ENCODE measurements at regions not wholly inside any gene's neighbourhood (a gene's known extent, or its start where the extent isn't known, plus 50 kb on each side); places are given as distances from the start of the nearest gene placed in this dataset.

- Histone ChIP-seq H3K79me2 (ENCODE audit: control insufficient read depth, insufficient read depth, low read length) (no peaks in the 10 kb centered on the region), H3K4me3 (replicated peaks in 1 of 4; ENCODE audit: control extremely low read depth in 1 of 4, insufficient read depth in 1 of 4, low read depth in 3 of 4, low read length in 4 of 4) (no peak overlapping the region), H3K27ac (ENCODE audit: insufficient read depth, low read length) (no peak overlapping the region), H3K4me1 (ENCODE audit: control insufficient read depth, extremely low read depth, insufficient read depth, low read length) (no peaks in the 10 kb centered on the region), H3K9me3 (ENCODE audit: control insufficient read depth, insufficient read depth, low read depth, low read length) (no peaks in the 10 kb centered on the region), H2AFZ (ENCODE audit: low read length) (no peak overlapping the region), H3K9ac (ENCODE audit: insufficient read depth, low read length) (no peak overlapping the region), H3K27me3 (ENCODE audit: control insufficient read depth, insufficient read depth, low read length) (no peaks in the 10 kb centered on the region), H3K36me3 (ENCODE audit: control insufficient read depth, insufficient read depth, low read length) (no peaks in the 10 kb centered on the region), H4K20me1 (ENCODE audit: control insufficient read depth, extremely low read depth, insufficient read depth, low read length) (no peaks in the 10 kb centered on the region), H3K4me2 (ENCODE audit: extremely low read depth, insufficient read depth, low read length) (no peak overlapping the region)
- no peak for DNase-seq (ENCODE audit: low read depth in 2 of 2)
- no peak for TF ChIP-seq EZH2 (IDR thresholded peaks at IDR 0.05; ENCODE audit: low read length, missing control alignments)
- TF ChIP-seq CTCF (conservative IDR thresholded peaks at IDR 0.05 in 1 of 2, IDR thresholded peaks at IDR 0.05 in 1 of 2; ENCODE audit: low read depth in 1 of 2, low read length in 2 of 2), result no peak
These were observed 750.2 kb downstream of the TMEM121 start for GRCh38 chr14:106276326-106277267.

GRCh38 chr14:106277503-106277902 lies 751.1 kb downstream of the TMEM121 start:
- Histone ChIP-seq H4K20me1 (ENCODE audit: control insufficient read depth, extremely low read depth, insufficient read depth, low read length) (no peaks in the 10 kb centered on the region), H3K27me3 (ENCODE audit: control insufficient read depth, insufficient read depth, low read length) (no peaks in the 10 kb centered on the region), H3K9ac (ENCODE audit: insufficient read depth, low read length) (no peak overlapping the region), H2AFZ (ENCODE audit: low read length) (no peak overlapping the region), H3K9me3 (ENCODE audit: control insufficient read depth, insufficient read depth, low read depth, low read length) (no peaks in the 10 kb centered on the region), H3K4me3 (replicated peaks in 1 of 4; ENCODE audit: control extremely low read depth in 1 of 4, insufficient read depth in 1 of 4, low read depth in 3 of 4, low read length in 4 of 4) (no peak overlapping the region), H3K79me2 (ENCODE audit: control insufficient read depth, insufficient read depth, low read length) (no peaks in the 10 kb centered on the region), H3K4me2 (ENCODE audit: extremely low read depth, insufficient read depth, low read length) (no peak overlapping the region), H3K27ac (ENCODE audit: insufficient read depth, low read length) (no peak overlapping the region), H3K36me3 (ENCODE audit: control insufficient read depth, insufficient read depth, low read length) (no peaks in the 10 kb centered on the region), H3K4me1 (ENCODE audit: control insufficient read depth, extremely low read depth, insufficient read depth, low read length) (no peaks in the 10 kb centered on the region)
- TF ChIP-seq CTCF (conservative IDR thresholded peaks at IDR 0.05 in 1 of 2, IDR thresholded peaks at IDR 0.05 in 1 of 2; ENCODE audit: low read depth in 1 of 2, low read length in 2 of 2) (no peak), EZH2 (IDR thresholded peaks at IDR 0.05; ENCODE audit: low read length, missing control alignments) (no peak)
- DNase-seq (ENCODE audit: low read depth in 2 of 2), result no peak

GRCh38 chr14:106280876-106281275 lies 754.5 kb downstream of the TMEM121 start:
- H3K4me1 ChIP-seq (ENCODE audit: control insufficient read depth, extremely low read depth, insufficient read depth, low read length), result no peaks in the 10 kb centered on the region
- no peaks in the 10 kb centered on the region for H3K36me3 ChIP-seq (ENCODE audit: control insufficient read depth, insufficient read depth, low read length)
- H3K27ac ChIP-seq (ENCODE audit: insufficient read depth, low read length), result no peak overlapping the region
- no peaks in the 10 kb centered on the region for H3K9me3 ChIP-seq (ENCODE audit: control insufficient read depth, insufficient read depth, low read depth, low read length)
- no peak overlapping the region for H3K4me2 ChIP-seq (ENCODE audit: extremely low read depth, insufficient read depth, low read length)
- no peaks in the 10 kb centered on the region for H3K27me3 ChIP-seq (ENCODE audit: control insufficient read depth, insufficient read depth, low read length)
- no peak for TF ChIP-seq EZH2 (IDR thresholded peaks at IDR 0.05; ENCODE audit: low read length, missing control alignments)
- TF ChIP-seq CTCF (conservative IDR thresholded peaks at IDR 0.05 in 1 of 2, IDR thresholded peaks at IDR 0.05 in 1 of 2; ENCODE audit: low read depth in 1 of 2, low read length in 2 of 2), result no peak
- no peak overlapping the region for H3K9ac ChIP-seq (ENCODE audit: insufficient read depth, low read length)
- H3K4me3 ChIP-seq (replicated peaks in 1 of 4; ENCODE audit: control extremely low read depth in 1 of 4, insufficient read depth in 1 of 4, low read depth in 3 of 4, low read length in 4 of 4), result no peak overlapping the region
- no peak for DNase-seq (ENCODE audit: low read depth in 2 of 2)
- H2AFZ ChIP-seq (ENCODE audit: low read length), result no peak overlapping the region
- no peaks in the 10 kb centered on the region for H4K20me1 ChIP-seq (ENCODE audit: control insufficient read depth, extremely low read depth, insufficient read depth, low read length)
- no peaks in the 10 kb centered on the region for H3K79me2 ChIP-seq (ENCODE audit: control insufficient read depth, insufficient read depth, low read length)
